H9 (cell line): ENCODE measurements at regions not wholly inside any gene's neighbourhood (a gene's known extent, or its start where the extent isn't known, plus 50 kb on each side); places are given as distances from the start of the nearest gene placed in this dataset.

Experiments
- DNase-seq: peaks from one replicate; pipeline ENCODE4 v3.0.0-alpha.2; 2017
- H2AFZ ChIP-seq: one replicate; pipeline ENCODE4 v1.6.1; 2013; ENCODE audit warnings: mild to moderate bottlenecking, low read length, control low read depth, moderate library complexity
- H2AK5ac ChIP-seq: 2 replicates; pipeline ENCODE4 v1.6.1; 2013; ENCODE audit warnings: low read length, control low read depth, mixed read lengths; ENCODE audit not compliant: insufficient read length
- H2BK120ac ChIP-seq: one replicate; pipeline ENCODE4 v1.6.1; 2013; ENCODE audit warnings: low read depth, mild to moderate bottlenecking, low read length, control low read depth, inconsistent platforms; ENCODE audit not compliant: poor library complexity, severe bottlenecking
- H2BK12ac ChIP-seq: 2 replicates; pipeline ENCODE4 v1.6.1; 2013; ENCODE audit warnings: low read length, control low read depth, mixed read lengths, low read depth; ENCODE audit not compliant: insufficient read length
- H2BK15ac ChIP-seq: 2 replicates; pipeline ENCODE4 v1.6.1; 2013; ENCODE audit warnings: low read depth, low read length, control low read depth
- H2BK20ac ChIP-seq: one replicate; pipeline ENCODE4 v1.6.1; 2013; ENCODE audit warnings: low read depth, mild to moderate bottlenecking, low read length, control low read depth, inconsistent platforms; ENCODE audit not compliant: poor library complexity, severe bottlenecking
- H2BK5ac ChIP-seq: 2 replicates; pipeline ENCODE4 v1.6.1; 2013; ENCODE audit warnings: low read length, control low read depth, mixed read lengths; ENCODE audit not compliant: insufficient read length
- H3K14ac ChIP-seq: 2 replicates; pipeline ENCODE4 v1.6.1; 2013; ENCODE audit warnings: low read length, control low read depth; ENCODE audit not compliant: insufficient read depth
- H3K18ac ChIP-seq: 2 replicates; pipeline ENCODE4 v1.6.1; 2013; ENCODE audit warnings: low read depth, mild to moderate bottlenecking, mixed read lengths, low read length, control low read depth; ENCODE audit not compliant: insufficient read length
- H3K23ac ChIP-seq: 2 replicates; pipeline ENCODE4 v1.6.1; 2013; ENCODE audit warnings: low read length, control low read depth, mixed read lengths, low read depth; ENCODE audit not compliant: insufficient read length
- H3K23me2 ChIP-seq: 2 replicates; pipeline ENCODE4 v1.6.1; 2013; ENCODE audit warnings: low read depth, mild to moderate bottlenecking, mixed read lengths, low read length, control low read depth; ENCODE audit not compliant: insufficient read length, poor library complexity, severe bottlenecking
- H3K27ac ChIP-seq: 2 replicates; pipeline ENCODE4 v1.5.1; 2013; ENCODE audit warnings: low read length, control low read depth, mixed read lengths, low read depth; ENCODE audit not compliant: insufficient read length
- H3K27me3 ChIP-seq: 2 replicates; pipeline ENCODE4 v1.6.1; 2013; ENCODE audit warnings: low read length, control low read depth, inconsistent platforms; ENCODE audit not compliant: insufficient read depth
- H3K4ac ChIP-seq: 2 replicates; pipeline ENCODE4 v1.6.1; 2013; ENCODE audit warnings: low read depth, mild to moderate bottlenecking, control low read depth, inconsistent platforms, low read length, moderate library complexity
- H3K4me1 ChIP-seq: 2 replicates; pipeline ENCODE4 v1.6.1; 2013; ENCODE audit warnings: low read length, control low read depth, inconsistent platforms; ENCODE audit not compliant: insufficient read depth
- H3K4me2 ChIP-seq: 2 replicates; pipeline ENCODE4 v1.6.1; 2013; ENCODE audit warnings: low read length, control low read depth, mixed read lengths; ENCODE audit not compliant: insufficient read length, insufficient read depth
- H3K56ac ChIP-seq: 2 replicates; pipeline ENCODE4 v1.6.1; 2013; ENCODE audit warnings: low read depth, mild to moderate bottlenecking, mixed read lengths, low read length, control low read depth; ENCODE audit not compliant: insufficient read length
- H3K79me1 ChIP-seq: 2 replicates; pipeline ENCODE4 v1.6.1; 2013; ENCODE audit warnings: low read depth, mild to moderate bottlenecking, moderate library complexity, low read length, control low read depth, inconsistent platforms; ENCODE audit not compliant: insufficient read depth, poor library complexity, severe bottlenecking
- H3K79me2 ChIP-seq: 2 replicates; pipeline ENCODE4 v1.6.1; 2013; ENCODE audit warnings: low read length, control low read depth, inconsistent platforms; ENCODE audit not compliant: insufficient read depth
- H3K9ac ChIP-seq: 2 replicates; pipeline ENCODE4 v1.6.1; 2013; ENCODE audit warnings: low read length, control low read depth, mixed read lengths; ENCODE audit not compliant: insufficient read length; ENCODE audit errors: extremely low read depth
- H3K9me3 ChIP-seq: one replicate; pipeline ENCODE4 v1.6.1; 2013; ENCODE audit warnings: low read depth, low read length, inconsistent platforms; ENCODE audit not compliant: control insufficient read depth
- H3T11ph ChIP-seq: one replicate; pipeline ENCODE4 v1.6.1; 2013; ENCODE audit warnings: mild to moderate bottlenecking, low read length, control low read depth, inconsistent platforms
- H4K20me1 ChIP-seq: one replicate; pipeline ENCODE4 v1.6.1; 2013; ENCODE audit not compliant: control insufficient read depth, insufficient read length, insufficient read depth
- H4K5ac ChIP-seq: 2 replicates; pipeline ENCODE4 v1.6.1; 2013; ENCODE audit warnings: low read depth, mild to moderate bottlenecking, mixed read lengths, low read length, control low read depth; ENCODE audit not compliant: insufficient read length
- H4K8ac ChIP-seq: replicated peaks from 2 replicates; pipeline ENCODE4 v1.6.1; 2013; ENCODE audit warnings: low read length, control low read depth, mixed read lengths, low read depth; ENCODE audit not compliant: insufficient read length
- H4K91ac ChIP-seq: 2 replicates; pipeline ENCODE4 v1.6.1; 2013; ENCODE audit warnings: low read depth, mild to moderate bottlenecking, moderate library complexity, mixed read lengths, low read length, control low read depth; ENCODE audit not compliant: insufficient read length
- H3K27ac Mint-ChIP-seq, 3 experiments: 2 replicates in 2 of 3; 3 replicates in 1 of 3; pipeline ENCODE4 v1.8.0; 2020 to 2021; ENCODE audit warnings: mixed read lengths in 3 of 3, mild to moderate bottlenecking in 1 of 3, moderate library complexity in 1 of 3
- H3K27me3 Mint-ChIP-seq: 2 replicates; pipeline ENCODE4 v1.8.0; 2021; ENCODE audit warnings: low read depth, mild to moderate bottlenecking, moderate library complexity, mixed read lengths
- H3K36me3 Mint-ChIP-seq, 3 experiments: 2 replicates in 2 of 3; 3 replicates in 1 of 3; pipeline ENCODE4 v1.8.0; 2020 to 2021; ENCODE audit warnings: low read depth in 3 of 3, mixed read lengths in 3 of 3; ENCODE audit not compliant: insufficient read depth in 1 of 3
- H3K4me1 Mint-ChIP-seq, 2 experiments: 2 replicates each; pipeline ENCODE4 v1.8.0; 2020; ENCODE audit warnings: mixed read lengths in 2 of 2
- H3K4me3 Mint-ChIP-seq, 2 experiments: 2 replicates in 1 of 2; 3 replicates in 1 of 2; pipeline ENCODE4 v1.8.0; 2020 to 2021; ENCODE audit warnings: mild to moderate bottlenecking in 2 of 2, mixed read lengths in 2 of 2, moderate library complexity in 1 of 2
- H3K9me3 Mint-ChIP-seq, 2 experiments: 2 replicates in 1 of 2; 3 replicates in 1 of 2; pipeline ENCODE4 v1.8.0; 2020; ENCODE audit warnings: mild to moderate bottlenecking in 2 of 2, mixed read lengths in 2 of 2, moderate library complexity in 1 of 2
- WGBS: extraction: QIAGEN DNeasy Blood & Tissue Kit; methylation state at CpG from one replicate; pipeline ENCODE4 v1.1.7; 2013; ENCODE audit warnings: missing lambda C conversion rate, low lambda C conversion rate, mixed read lengths; ENCODE audit not compliant: insufficient read length; ENCODE audit errors: extremely low coverage; 5-methylcytosine and 5-hydroxymethylcytosine counted together
- TF ChIP-seq, protein P1 (sequence below): fragments of 200-600 bp; sonication (generic); conservative IDR thresholded peaks from 3 replicates; pipeline ENCODE4 v1.8.0; 2021; ENCODE audit warnings: antibody characterized with exemption, mild to moderate bottlenecking

- H3K4me2 ChIP-seq, result no peak overlapping the region
- WGBS, result no CpG with 5 or more reads among the region's 7 CpGs
- no peak overlapping the region for H3K14ac ChIP-seq
- no peak overlapping the region for H2AFZ ChIP-seq
- H3K9me3 Mint-ChIP-seq, result no peaks in the 10 kb centered on the region
- TF ChIP-seq, protein P1, sequence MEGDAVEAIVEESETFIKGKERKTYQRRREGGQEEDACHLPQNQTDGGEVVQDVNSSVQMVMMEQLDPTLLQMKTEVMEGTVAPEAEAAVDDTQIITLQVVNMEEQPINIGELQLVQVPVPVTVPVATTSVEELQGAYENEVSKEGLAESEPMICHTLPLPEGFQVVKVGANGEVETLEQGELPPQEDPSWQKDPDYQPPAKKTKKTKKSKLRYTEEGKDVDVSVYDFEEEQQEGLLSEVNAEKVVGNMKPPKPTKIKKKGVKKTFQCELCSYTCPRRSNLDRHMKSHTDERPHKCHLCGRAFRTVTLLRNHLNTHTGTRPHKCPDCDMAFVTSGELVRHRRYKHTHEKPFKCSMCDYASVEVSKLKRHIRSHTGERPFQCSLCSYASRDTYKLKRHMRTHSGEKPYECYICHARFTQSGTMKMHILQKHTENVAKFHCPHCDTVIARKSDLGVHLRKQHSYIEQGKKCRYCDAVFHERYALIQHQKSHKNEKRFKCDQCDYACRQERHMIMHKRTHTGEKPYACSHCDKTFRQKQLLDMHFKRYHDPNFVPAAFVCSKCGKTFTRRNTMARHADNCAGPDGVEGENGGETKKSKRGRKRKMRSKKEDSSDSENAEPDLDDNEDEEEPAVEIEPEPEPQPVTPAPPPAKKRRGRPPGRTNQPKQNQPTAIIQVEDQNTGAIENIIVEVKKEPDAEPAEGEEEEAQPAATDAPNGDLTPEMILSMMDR, result no peak
- no peaks in the 10 kb centered on the region for H3K4me1 Mint-ChIP-seq
- no peak overlapping the region for H2BK20ac ChIP-seq
- H2BK120ac ChIP-seq, result no peak overlapping the region
- H2AK5ac ChIP-seq, result no peak overlapping the region
- no peaks in the 10 kb centered on the region for H3K9me3 ChIP-seq
- H2BK12ac ChIP-seq, result no peak overlapping the region
- no peaks in the 10 kb centered on the region for H4K20me1 ChIP-seq
- no peaks in the 10 kb centered on the region for H3K36me3 Mint-ChIP-seq
- no peaks in the 10 kb centered on the region for H3K79me2 ChIP-seq
- no peaks in the 10 kb centered on the region for H3K23me2 ChIP-seq
- H3K79me1 ChIP-seq, result no peaks in the 10 kb centered on the region
- H3K9ac ChIP-seq, result no peak overlapping the region
- no peak overlapping the region for H2BK5ac ChIP-seq
- peak overlapping the region in 1 of 3 experiments; percentile 23; a peak in 1 of 7 replicates for H3K27ac Mint-ChIP-seq
- H4K8ac ChIP-seq, result no peak overlapping the region
- no peak overlapping the region for H3K56ac ChIP-seq
- H3K27me3 ChIP-seq, result no peaks in the 10 kb centered on the region
- no peak overlapping the region for H3K27ac ChIP-seq
- no peak overlapping the region for H4K5ac ChIP-seq
- no peak overlapping the region for H2BK15ac ChIP-seq
- H3K4me1 ChIP-seq, result no peaks in the 10 kb centered on the region
- H3T11ph ChIP-seq, result no peak overlapping the region
- no peak for DNase-seq
- H3K23ac ChIP-seq, result no peak overlapping the region
- peaks cover 4% of the 10 kb centered on the region; the same call in 1 of the 2 replicates for H3K27me3 Mint-ChIP-seq
- H3K4ac ChIP-seq, result no peak overlapping the region
- H3K4me3 Mint-ChIP-seq, result no peak overlapping the region
- H4K91ac ChIP-seq, result no peak overlapping the region
- H3K18ac ChIP-seq, result no peak overlapping the region
Measured at GRCh38 chr20:39592371-39592770, 630.2 kb downstream of the DHX35 start.
